Fibroblast of lung (primary cell): ENCODE measurements at regions not wholly inside any gene's neighbourhood (a gene's known extent, or its start where the extent isn't known, plus 50 kb on each side); places are given as distances from the start of the nearest gene placed in this dataset.

Source experiments
- CTCF ChIP-seq, 2 donors: IDR thresholded peaks in 1 of 2; conservative IDR thresholded peaks in 1 of 2; 1 replicate in 1 of 2; 2 replicates in 1 of 2; pipeline ENCODE4 v1.5.1; 2011 to 2012; ENCODE audit warnings: low read length in 2 of 2, control low read depth in 1 of 2, inconsistent platforms in 1 of 2, low read depth in 1 of 2, mild to moderate bottlenecking in 1 of 2
- EZH2 ChIP-seq: IDR thresholded peaks from 2 replicates; pipeline ENCODE4 v1.5.1; 2012; ENCODE audit warnings: low read length, control low read depth, mild to moderate bottlenecking; ENCODE audit errors: missing control alignments

- TF ChIP-seq CTCF (conservative IDR thresholded peaks at IDR 0.05 in 1 of 2, IDR thresholded peaks at IDR 0.05 in 1 of 2; ENCODE audit: low read depth in 1 of 2, low read length in 2 of 2) (no peak), EZH2 (no peak)
Measured at GRCh38 chrX:94977986-94978385, 1304.0 kb downstream of the FAM133A start.
